NCI-H2029 treated with DMSO at 0.1 percent for 48 hours (cell line): ENCODE measurements at regions not wholly inside any gene's neighbourhood (a gene's known extent, or its start where the extent isn't known, plus 50 kb on each side); places are given as distances from the start of the nearest gene placed in this dataset.

Experiments used
- DNase-seq: peaks from one replicate; lab custom pipeline; 2025; lab: John Stamatoyannopoulos, UW

DNA sequence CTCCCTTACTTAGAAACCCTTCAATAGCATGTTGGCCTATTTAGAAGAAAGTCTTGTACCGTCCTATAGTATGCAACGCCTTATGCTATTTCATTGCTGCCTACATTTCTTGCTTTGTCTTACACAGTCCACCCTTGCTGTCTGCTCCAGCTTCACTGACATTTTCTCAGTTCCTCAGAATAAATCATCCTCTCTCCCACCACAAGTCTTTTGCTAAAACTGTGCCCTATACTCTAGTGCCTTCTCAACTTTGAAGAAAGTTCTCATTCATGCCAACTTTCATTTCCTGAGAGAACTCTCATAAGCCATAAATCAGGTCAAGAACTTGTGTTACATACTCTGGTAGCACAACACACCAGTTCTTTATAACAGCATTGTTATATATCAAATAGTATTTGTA, 54.3 kb upstream of the COL3A1 start:
- DNase-seq: no peak

DNA sequence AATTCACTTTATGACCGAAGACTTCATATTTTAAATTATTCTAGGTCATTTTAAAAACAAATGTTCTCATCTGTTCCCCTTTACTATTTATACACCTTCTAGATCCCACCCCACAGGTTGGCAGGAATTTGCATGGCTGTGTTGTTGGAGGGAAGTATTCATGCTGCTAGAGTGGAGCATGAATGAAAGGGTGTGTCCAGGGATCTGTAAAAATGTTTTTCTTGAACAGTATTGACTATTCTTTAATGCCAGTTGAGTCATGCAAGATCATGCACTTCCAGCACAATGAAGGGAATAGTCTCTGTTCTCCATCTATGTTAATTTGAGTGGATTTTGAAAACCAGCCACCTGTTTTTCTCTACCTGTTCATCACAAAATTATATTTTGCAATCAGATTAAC, 52.0 kb upstream of the COL3A1 start:
- DNase-seq: no peak
